IMR-90 (cell line): ENCODE measurements at regions not wholly inside any gene's neighbourhood (a gene's known extent, or its start where the extent isn't known, plus 50 kb on each side); places are given as distances from the start of the nearest gene placed in this dataset.

ENCODE experiments used
- ATAC-seq: fragments of 200-7000 bp; cut with Tn5 transposase; 2 replicates; pipeline ENCODE4 v1.9.1; 2020; ENCODE audit warnings: low read depth, mild to moderate bottlenecking, moderate library complexity
- BruUV-seq: library from RNA; stranded (reverse); fragments of 400-500 nt; replicated peaks from 2 replicates; lab custom pipeline; 2021; lab: Mats Ljungman, UMichigan
- CTCF ChIA-PET: fragments of 300-600 bp; formaldehyde crosslinking; extraction: SDS; loops from one replicate; lab custom pipeline; 2021; ENCODE audit warnings: antibody characterized with exemption; lab: Yijun Ruan, JAX
- POLR2A ChIA-PET: fragments of 300-600 bp; sonication (Branson Sonifier 250); formaldehyde crosslinking; loops from one replicate; lab custom pipeline; 2022; ENCODE audit warnings: antibody characterized with exemption; ENCODE audit not compliant: unreplicated experiment; lab: Charles Lee
- DNase-seq: peaks from one replicate; pipeline ENCODE4 v3.0.0; 2013
- H2AFZ ChIP-seq: replicated peaks from 2 replicates; pipeline ENCODE3; 2013; ENCODE audit warnings: low read length, mild to moderate bottlenecking; ENCODE audit not compliant: poor library complexity
- H2AK5ac ChIP-seq: 2 replicates; pipeline ENCODE4 v1.6.1; 2013; ENCODE audit warnings: low read depth, low read length, inconsistent platforms
- H2AK9ac ChIP-seq: replicated peaks from 2 replicates; pipeline ENCODE3; 2013; ENCODE audit warnings: mild to moderate bottlenecking, low read depth, low read length, moderate library complexity; ENCODE audit not compliant: poor library complexity
- H2BK120ac ChIP-seq: 2 replicates; pipeline ENCODE4 v1.6.1; 2013; ENCODE audit warnings: low read depth, low read length, inconsistent platforms
- H2BK15ac ChIP-seq: 3 replicates; pipeline ENCODE4 v1.6.1; 2013; ENCODE audit warnings: low read depth, low read length, inconsistent platforms
- H2BK20ac ChIP-seq: 2 replicates; pipeline ENCODE4 v1.6.1; 2013; ENCODE audit warnings: low read depth, mild to moderate bottlenecking, inconsistent platforms, low read length, moderate library complexity
- H2BK5ac ChIP-seq: 2 replicates; pipeline ENCODE4 v1.6.1; 2013; ENCODE audit warnings: mild to moderate bottlenecking, low read depth, low read length, inconsistent platforms; ENCODE audit not compliant: poor library complexity, severe bottlenecking
- H3K14ac ChIP-seq: replicated peaks from 2 replicates; pipeline ENCODE4 v1.6.1; 2013; ENCODE audit warnings: low read depth, low read length, inconsistent platforms
- H3K18ac ChIP-seq: 2 replicates; pipeline ENCODE4 v1.6.1; 2013; ENCODE audit warnings: low read depth, low read length, control low read depth
- H3K23ac ChIP-seq: 2 replicates; pipeline ENCODE4 v1.6.1; 2013; ENCODE audit warnings: low read depth, low read length, inconsistent platforms
- H3K27ac ChIP-seq: 2 replicates; pipeline ENCODE4 v1.5.1; 2013; ENCODE audit warnings: mild to moderate bottlenecking, control low read depth, low read length; ENCODE audit not compliant: insufficient read depth
- H3K27me3 ChIP-seq: 2 replicates; pipeline ENCODE4 v1.6.1; 2013; ENCODE audit warnings: low read length; ENCODE audit not compliant: control insufficient read depth, insufficient read depth
- H3K36me3 ChIP-seq: 2 replicates; pipeline ENCODE4 v1.6.1; 2013; ENCODE audit warnings: low read length, mixed read lengths; ENCODE audit not compliant: control insufficient read depth, insufficient read depth
- H3K4ac ChIP-seq: 2 replicates; pipeline ENCODE4 v1.6.1; 2013; ENCODE audit warnings: low read depth, low read length, inconsistent platforms
- H3K4me1 ChIP-seq: 2 replicates; pipeline ENCODE4 v1.6.1; 2013; ENCODE audit warnings: low read length, mixed read lengths; ENCODE audit not compliant: control insufficient read depth, insufficient read depth
- H3K4me2 ChIP-seq: 2 replicates; pipeline ENCODE4 v1.6.1; 2013; ENCODE audit warnings: low read depth, mild to moderate bottlenecking, control low read depth, low read length, moderate library complexity
- H3K4me3 ChIP-seq: 2 replicates; pipeline ENCODE4 v1.5.1; 2013; ENCODE audit warnings: low read depth, mild to moderate bottlenecking, control low read depth, low read length, moderate library complexity; ENCODE audit not compliant: insufficient read depth
- H3K56ac ChIP-seq: 2 replicates; pipeline ENCODE4 v1.6.1; 2013; ENCODE audit warnings: low read length, inconsistent platforms; ENCODE audit not compliant: insufficient read depth; ENCODE audit errors: extremely low read depth
- H3K79me1 ChIP-seq, 2 experiments: 2 replicates each; pipeline ENCODE4 v1.6.1; 2013; ENCODE audit warnings: low read length in 2 of 2, inconsistent platforms in 1 of 2, low read depth in 1 of 2
- H3K9ac ChIP-seq: 2 replicates; pipeline ENCODE4 v1.6.1; 2013; ENCODE audit warnings: low read depth, low read length, control low read depth
- H3K9me1 ChIP-seq: 2 replicates; pipeline ENCODE4 v1.6.1; 2013; ENCODE audit warnings: low read length, inconsistent platforms; ENCODE audit not compliant: insufficient read depth
- H3K9me3 ChIP-seq: 2 replicates; pipeline ENCODE4 v1.6.1; 2013; ENCODE audit warnings: low read length; ENCODE audit not compliant: control insufficient read depth, insufficient read depth
- H4K20me1 ChIP-seq: 2 replicates; pipeline ENCODE4 v1.6.1; 2013; ENCODE audit warnings: low read length, inconsistent platforms; ENCODE audit not compliant: insufficient read depth
- H4K5ac ChIP-seq: 2 replicates; pipeline ENCODE4 v1.6.1; 2013; ENCODE audit warnings: mild to moderate bottlenecking, low read depth, low read length, control low read depth
- H4K8ac ChIP-seq, 2 experiments: 2 replicates each; pipeline ENCODE4 v1.6.1; 2013; ENCODE audit warnings: low read depth in 2 of 2, low read length in 2 of 2, control low read depth in 1 of 2, inconsistent platforms in 1 of 2
- H4K91ac ChIP-seq: 2 replicates; pipeline ENCODE4 v1.6.1; 2013; ENCODE audit warnings: low read depth, low read length, inconsistent platforms; ENCODE audit not compliant: insufficient read depth
- CEBPB ChIP-seq: IDR thresholded peaks from 2 replicates; pipeline ENCODE4 v1.6.1; 2012; ENCODE audit warnings: low read depth, low read length, improper control_type of control experiment
- CHD1 ChIP-seq: IDR thresholded peaks from 2 replicates; pipeline ENCODE4 v1.6.1; 2012; ENCODE audit warnings: low read depth, low read length, improper control_type of control experiment
- CTCF ChIP-seq: conservative IDR thresholded peaks from 2 replicates; pipeline ENCODE4 v1.5.1; 2012; ENCODE audit warnings: mild to moderate bottlenecking, low read depth, low read length, improper control_type of control experiment
- ELK1 ChIP-seq: fragments of 150-350 bp; IDR thresholded peaks from 2 replicates; pipeline ENCODE4 v1.6.1; 2016; ENCODE audit warnings: low read depth, mild to moderate bottlenecking, low read length, moderate library complexity, borderline replicate concordance
- MAFK ChIP-seq: IDR thresholded peaks from 2 replicates; pipeline ENCODE4 v1.6.1; 2012; ENCODE audit warnings: low read depth, low read length, improper control_type of control experiment
- MAZ ChIP-seq: IDR thresholded peaks from 2 replicates; pipeline ENCODE4 v1.6.1; 2012; ENCODE audit warnings: low read depth, mild to moderate bottlenecking, low read length, improper control_type of control experiment, moderate library complexity, borderline replicate concordance
- POLR2A ChIP-seq: IDR thresholded peaks from 2 replicates; pipeline ENCODE4 v1.6.1; 2012; ENCODE audit warnings: mild to moderate bottlenecking, low read depth, low read length
- RAD21 ChIP-seq: IDR thresholded peaks from 2 replicates; pipeline ENCODE4 v1.6.1; 2012; ENCODE audit warnings: low read length, improper control_type of control experiment
- USF2 ChIP-seq: fragments of 150-350 bp; IDR thresholded peaks from 2 replicates; pipeline ENCODE4 v1.6.1; 2017; ENCODE audit warnings: mild to moderate bottlenecking, antibody characterized with exemption, low read length, low read depth
- WGBS, 2 experiments: methylation state at CpG; one replicate each; pipeline versions ENCODE4 v1.1.5 to v1.1.7; 2013; ENCODE audit warnings: missing lambda C conversion rate in 2 of 2; ENCODE audit not compliant: insufficient read length in 1 of 2; ENCODE audit errors: extremely low coverage in 2 of 2; 5-methylcytosine and 5-hydroxymethylcytosine counted together
- dilution Hi-C: fragments of 300-500 bp; cut with HindIII; formaldehyde crosslinking; loops from one replicate; pipeline ENCODE4 v1.14.3; 2018; ENCODE audit warnings: low sequenced_read_pairs; ENCODE audit not compliant: unreplicated experiment
- in situ Hi-C: fragments of 300-500 bp; cut with MboI; formaldehyde crosslinking; loops from 3 replicates; pipeline ENCODE4 v1.14.3; 2019; ENCODE audit warnings: low sequenced_read_pairs, inconsistent platforms, mixed read lengths
- intact Hi-C: fragments of 100-400 bp; cut with micrococcal nuclease; formaldehyde crosslinking; loops from 2 replicates; pipeline ENCODE4 v1.10.0; 2022

- Histone ChIP-seq H3K23ac (no peak overlapping the region), H3K4me1 (peaks cover 4% of the 10 kb centered on the region), H2BK20ac (no peak overlapping the region), H3K18ac (no peak overlapping the region; the same call in 1 of the 2 replicates), H3K56ac (no peak overlapping the region), H2AFZ (no peak overlapping the region), H3K27ac (no peak overlapping the region), H3K14ac (no peak overlapping the region), H3K4me2 (no peak overlapping the region; the same call in 1 of the 2 replicates), H3K9ac (no peak overlapping the region), H3K4ac (no peak overlapping the region), H4K8ac (no peak overlapping the region), H3K9me1 (no peaks in the 10 kb centered on the region), H3K9me3 (no peaks in the 10 kb centered on the region; the same call in 1 of the 2 replicates), H4K5ac (peak overlapping the region; percentile 13; the same call in 1 of the 2 replicates), H4K20me1 (no peaks in the 10 kb centered on the region), H2BK120ac (no peak overlapping the region), H3K36me3 (no peaks in the 10 kb centered on the region), H3K4me3 (no peak overlapping the region), H3K79me1 (no peaks in the 10 kb centered on the region), H2AK5ac (no peak overlapping the region), H3K27me3 (no peaks in the 10 kb centered on the region), H2AK9ac (no peak overlapping the region), H2BK5ac (no peak overlapping the region), H4K91ac (no peak overlapping the region; the same call in 1 of the 2 replicates), H2BK15ac (no peak overlapping the region)
- in situ Hi-C loops (no loop called here), intact Hi-C loops (no loop called here), dilution Hi-C loops (no loop called here)
- TF ChIP-seq CEBPB (no peak), RAD21 (no peak), POLR2A (no peak), ELK1 (no peak), MAZ (no peak), MAFK (no peak), USF2 (no peak), CHD1 (no peak), CTCF (no peak)
- CTCF ChIA-PET, result no interaction called here
- WGBS, 2 experiments, result no CpG with 5 or more reads among the region's 1 CpG
- ATAC-seq (peak; percentile 21; the same call in 1 of the 2 replicates), DNase-seq (peak; percentile 45)
- BruUV-seq, result no TSS peak
- POLR2A ChIA-PET, result no interaction called here
These were observed 588.9 kb upstream of the NRXN1 start for GRCh38 chr2:51620796-51621195.
